Kidney epithelial cell (primary cell): ENCODE measurements at regions not wholly inside any gene's neighbourhood (a gene's known extent, or its start where the extent isn't known, plus 50 kb on each side); places are given as distances from the start of the nearest gene placed in this dataset.
"Not testable (repeated sequence)": the region's sequence is repeated elsewhere in the genome, so short reads cannot be mapped to it uniquely, and the experiment has no call there.

Source experiments
- DNase-seq: peaks from one replicate; pipeline ENCODE4 v3.0.0-alpha.2; 2010; ENCODE audit warnings: low read depth
- H3K27me3 ChIP-seq: 2 replicates; pipeline ENCODE4 v1.6.0; 2011; ENCODE audit warnings: low read length; ENCODE audit not compliant: control insufficient read depth, insufficient read depth
- H3K36me3 ChIP-seq: 2 replicates; pipeline ENCODE4 v1.5.1; 2011; ENCODE audit warnings: low read length; ENCODE audit not compliant: control insufficient read depth, insufficient read depth
- H3K4me3 ChIP-seq: 2 replicates; pipeline ENCODE4 v1.5.1; 2011; ENCODE audit warnings: low read depth, mild to moderate bottlenecking, control low read depth, low read length
- TF ChIP-seq, protein P1 (sequence below): IDR thresholded peaks from 2 replicates; pipeline ENCODE4 v1.5.1; 2011; ENCODE audit warnings: mild to moderate bottlenecking, moderate library complexity, low read length, control low read depth, inconsistent platforms; ENCODE audit not compliant: insufficient read depth, poor library complexity, severe bottlenecking

- no peak for DNase-seq
- TF ChIP-seq, protein P1, sequence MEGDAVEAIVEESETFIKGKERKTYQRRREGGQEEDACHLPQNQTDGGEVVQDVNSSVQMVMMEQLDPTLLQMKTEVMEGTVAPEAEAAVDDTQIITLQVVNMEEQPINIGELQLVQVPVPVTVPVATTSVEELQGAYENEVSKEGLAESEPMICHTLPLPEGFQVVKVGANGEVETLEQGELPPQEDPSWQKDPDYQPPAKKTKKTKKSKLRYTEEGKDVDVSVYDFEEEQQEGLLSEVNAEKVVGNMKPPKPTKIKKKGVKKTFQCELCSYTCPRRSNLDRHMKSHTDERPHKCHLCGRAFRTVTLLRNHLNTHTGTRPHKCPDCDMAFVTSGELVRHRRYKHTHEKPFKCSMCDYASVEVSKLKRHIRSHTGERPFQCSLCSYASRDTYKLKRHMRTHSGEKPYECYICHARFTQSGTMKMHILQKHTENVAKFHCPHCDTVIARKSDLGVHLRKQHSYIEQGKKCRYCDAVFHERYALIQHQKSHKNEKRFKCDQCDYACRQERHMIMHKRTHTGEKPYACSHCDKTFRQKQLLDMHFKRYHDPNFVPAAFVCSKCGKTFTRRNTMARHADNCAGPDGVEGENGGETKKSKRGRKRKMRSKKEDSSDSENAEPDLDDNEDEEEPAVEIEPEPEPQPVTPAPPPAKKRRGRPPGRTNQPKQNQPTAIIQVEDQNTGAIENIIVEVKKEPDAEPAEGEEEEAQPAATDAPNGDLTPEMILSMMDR: no peak
Measured at GRCh38 chr21:25456672-25457071, 150.6 kb downstream of the MRPL39 start.

DNA sequence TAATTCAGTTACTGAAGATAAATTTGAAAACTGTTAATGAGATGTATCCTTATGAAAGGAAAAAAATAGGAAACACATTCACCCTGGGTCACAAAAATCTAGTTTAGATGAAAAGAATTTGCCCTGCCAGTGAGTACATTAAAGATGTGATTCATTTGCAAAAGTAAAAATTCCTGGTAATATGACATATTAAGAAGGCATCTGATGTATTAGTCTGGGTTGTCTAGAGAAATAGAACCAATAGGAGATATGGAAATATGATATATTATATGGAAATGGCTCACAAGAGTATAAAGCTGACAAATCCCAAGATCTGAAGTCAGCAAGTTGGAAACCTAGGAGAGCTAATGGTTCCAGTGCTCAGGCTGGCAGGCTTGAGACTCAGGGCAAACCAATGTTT is 153.8 kb downstream of the MRPL39 start:
- no peaks in the 10 kb centered on the region for H3K36me3 ChIP-seq
- H3K4me3 ChIP-seq: no peak overlapping the region
- TF ChIP-seq, protein P1: no peak
- no peak for DNase-seq
- H3K27me3 ChIP-seq: no peaks in the 10 kb centered on the region

More at GRCh38 chr21:25456672-25457071, 150.6 kb downstream of the MRPL39 start:
- H3K4me3 ChIP-seq: no peak overlapping the region
- H3K36me3 ChIP-seq: no peaks in the 10 kb centered on the region
- H3K27me3 ChIP-seq: no peaks in the 10 kb centered on the region

- TF ChIP-seq, protein P1: no peak
- Histone ChIP-seq H3K27me3 (no peaks in the 10 kb centered on the region), H3K4me3 (no peak overlapping the region), H3K36me3 (no peaks in the 10 kb centered on the region)
- DNase-seq: no peak
Measured at GRCh38 chr21:25449950-25450349, 157.3 kb downstream of the MRPL39 start.

DNA sequence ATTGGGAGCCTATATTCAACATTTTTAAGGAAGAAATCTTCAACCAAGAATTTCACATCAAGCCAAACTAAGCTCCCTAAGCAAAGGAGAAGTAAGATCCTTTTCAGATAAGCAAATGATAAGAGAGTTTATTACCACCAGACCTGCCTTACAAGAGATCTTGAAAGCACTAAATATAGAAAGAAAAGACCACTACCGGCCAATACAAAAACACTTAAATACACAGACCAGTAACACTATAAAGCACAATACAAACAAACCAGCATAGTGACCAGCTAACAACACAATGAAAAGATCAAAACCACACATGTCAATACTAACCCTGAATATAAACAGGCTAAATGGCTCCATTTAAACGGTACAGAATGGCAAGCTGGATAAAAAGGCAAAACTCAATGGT is 165.4 kb downstream of the MRPL39 start:
- H3K4me3 ChIP-seq: no peak overlapping the region
- H3K27me3 ChIP-seq: no peaks in the 10 kb centered on the region
- no peaks in the 10 kb centered on the region for H3K36me3 ChIP-seq
- no peak for DNase-seq
- TF ChIP-seq, protein P1: no peak

- H3K27me3 ChIP-seq, H3K36me3 ChIP-seq, H3K4me3 ChIP-seq, DNase-seq: not testable (repeated sequence)
Measured at GRCh38 chr21:25437465-25437864, 169.8 kb downstream of the MRPL39 start.

- Histone ChIP-seq H3K4me3 (no peak overlapping the region), H3K27me3 (no peaks in the 10 kb centered on the region), H3K36me3 (no peaks in the 10 kb centered on the region)
- peak; percentile 10 for DNase-seq
- TF ChIP-seq, protein P1: no peak
Measured at GRCh38 chr21:25428537-25428936, 178.7 kb downstream of the MRPL39 start.

DNA sequence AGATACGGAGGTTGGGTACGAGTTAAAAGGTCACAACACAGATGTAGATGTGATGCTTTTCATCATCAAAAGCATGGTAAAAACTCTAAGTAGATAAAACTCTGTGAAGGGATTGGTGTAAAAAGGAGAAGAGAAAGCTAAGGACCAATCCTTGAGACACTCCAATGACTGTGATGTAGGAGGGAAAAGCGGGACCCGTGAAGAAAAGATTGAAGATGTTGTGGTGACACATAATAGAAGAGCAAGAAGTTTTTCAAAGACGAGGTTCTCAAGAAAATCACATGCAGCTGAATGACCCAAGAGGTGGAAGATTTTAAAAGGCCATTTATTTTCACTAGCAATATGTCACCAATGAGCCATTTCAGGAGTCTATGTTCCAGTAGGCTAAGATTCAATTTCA is 179.5 kb downstream of the MRPL39 start:
- DNase-seq: no peak

More for the DNA sequence above, 179.5 kb downstream of the MRPL39 start:
- Histone ChIP-seq H3K4me3 (no peak overlapping the region), H3K36me3 (no peaks in the 10 kb centered on the region), H3K27me3 (no peaks in the 10 kb centered on the region)
- TF ChIP-seq, protein P1: no peak
